ENCODE measurements at regions not wholly inside any gene's neighbourhood (a gene's known extent, or its start where the extent isn't known, plus 50 kb on each side); places are given as distances from the start of the nearest gene placed in this dataset.

- TF ChIP-seq ZNF274 (IDR thresholded peaks at IDR 0.05; ENCODE audit: low read depth, low read length) (no peak), SUZ12 (IDR thresholded peaks at IDR 0.05; ENCODE audit: extremely low read depth, insufficient read depth, insufficient read length) (no peak)
Measured at GRCh38 chr3:152676810-152677379, 158.0 kb upstream of the P2RY1 start.
